Loucy (cell line): ENCODE measurements at regions not wholly inside any gene's neighbourhood (a gene's known extent, or its start where the extent isn't known, plus 50 kb on each side); places are given as distances from the start of the nearest gene placed in this dataset.

ENCODE experiments used
- H2AFZ ChIP-seq: fragments of 200-600 bp; sonication (generic); 2 replicates; pipeline ENCODE4 v1.6.0; 2016; ENCODE audit warnings: antibody characterized with exemption, mild to moderate bottlenecking, low read length, moderate library complexity
- H3F3A ChIP-seq: fragments of 200-600 bp; 2 replicates; pipeline ENCODE4 v1.6.0; 2016; ENCODE audit warnings: antibody characterized with exemption, low read depth, mild to moderate bottlenecking
- H3K27me3 ChIP-seq: fragments of 200-600 bp; sonication (generic); 2 replicates; pipeline ENCODE4 v1.6.1; 2014; ENCODE audit warnings: low read length, mild to moderate bottlenecking; ENCODE audit not compliant: insufficient read depth, poor library complexity, severe bottlenecking
- H3K36me3 ChIP-seq: fragments of 200-600 bp; sonication (generic); 2 replicates; pipeline ENCODE4 v1.6.1; 2016; ENCODE audit warnings: low read length; ENCODE audit not compliant: insufficient read depth
- H3K4me1 ChIP-seq: fragments of 200-600 bp; sonication (generic); 2 replicates; pipeline ENCODE4 v1.5.1; 2014; ENCODE audit warnings: low read length, mild to moderate bottlenecking; ENCODE audit not compliant: insufficient read depth, poor library complexity, severe bottlenecking
- H3K4me2 ChIP-seq: fragments of 200-600 bp; sonication (generic); 2 replicates; pipeline ENCODE4 v1.6.0; 2014; ENCODE audit warnings: antibody characterized with exemption, low read length, low read depth, mild to moderate bottlenecking; ENCODE audit not compliant: poor library complexity, severe bottlenecking
- H3K4me3 ChIP-seq: fragments of 200-600 bp; sonication (generic); 2 replicates; pipeline ENCODE4 v1.5.1; 2014; ENCODE audit warnings: low read length, mild to moderate bottlenecking, mixed read lengths; ENCODE audit not compliant: poor library complexity, severe bottlenecking
- H3K79me2 ChIP-seq: fragments of 200-600 bp; sonication (generic); 2 replicates; pipeline ENCODE4 v1.6.1; 2014; ENCODE audit warnings: low read length; ENCODE audit not compliant: insufficient read depth
- H3K9ac ChIP-seq: fragments of 200-600 bp; sonication (generic); 2 replicates; pipeline ENCODE4 v1.6.0; 2014; ENCODE audit warnings: mild to moderate bottlenecking, low read depth, low read length, moderate library complexity; ENCODE audit not compliant: poor library complexity, severe bottlenecking
- H3K9me2 ChIP-seq: fragments of 200-600 bp; sonication (generic); replicated peaks from 2 replicates; pipeline ENCODE4 v1.6.1; 2016; ENCODE audit warnings: low read depth, low read length, mixed read lengths
- H3K9me3 ChIP-seq: fragments of 200-600 bp; sonication (generic); 2 replicates; pipeline ENCODE4 v1.6.1; 2014; ENCODE audit warnings: mild to moderate bottlenecking, antibody characterized with exemption, low read length, low read depth; ENCODE audit not compliant: insufficient read depth
- H4K20me1 ChIP-seq: fragments of 200-600 bp; sonication (generic); 2 replicates; pipeline ENCODE4 v1.6.0; 2014; ENCODE audit warnings: antibody characterized with exemption, low read length, mild to moderate bottlenecking; ENCODE audit not compliant: insufficient read depth, poor library complexity, severe bottlenecking
- EZH2phosphoT487 ChIP-seq: fragments of 200-600 bp; IDR thresholded peaks from 2 replicates; pipeline ENCODE4 v1.6.1; 2018; ENCODE audit warnings: antibody characterized with exemption, mild to moderate bottlenecking, moderate library complexity, borderline replicate concordance
- TF ChIP-seq, protein P1 (sequence below): fragments of 200-600 bp; sonication (generic); conservative IDR thresholded peaks from 2 replicates; pipeline ENCODE4 v1.5.1; 2014; ENCODE audit warnings: mild to moderate bottlenecking, antibody characterized with exemption, low read length

GRCh38 chr12:102601621-102602020, 121.3 kb upstream of the IGF1 start:
- no peaks in the 10 kb centered on the region for H3K36me3 ChIP-seq
- no peaks in the 10 kb centered on the region for H3K9me2 ChIP-seq
- no peak overlapping the region for H3K4me3 ChIP-seq
- TF ChIP-seq, protein P1, sequence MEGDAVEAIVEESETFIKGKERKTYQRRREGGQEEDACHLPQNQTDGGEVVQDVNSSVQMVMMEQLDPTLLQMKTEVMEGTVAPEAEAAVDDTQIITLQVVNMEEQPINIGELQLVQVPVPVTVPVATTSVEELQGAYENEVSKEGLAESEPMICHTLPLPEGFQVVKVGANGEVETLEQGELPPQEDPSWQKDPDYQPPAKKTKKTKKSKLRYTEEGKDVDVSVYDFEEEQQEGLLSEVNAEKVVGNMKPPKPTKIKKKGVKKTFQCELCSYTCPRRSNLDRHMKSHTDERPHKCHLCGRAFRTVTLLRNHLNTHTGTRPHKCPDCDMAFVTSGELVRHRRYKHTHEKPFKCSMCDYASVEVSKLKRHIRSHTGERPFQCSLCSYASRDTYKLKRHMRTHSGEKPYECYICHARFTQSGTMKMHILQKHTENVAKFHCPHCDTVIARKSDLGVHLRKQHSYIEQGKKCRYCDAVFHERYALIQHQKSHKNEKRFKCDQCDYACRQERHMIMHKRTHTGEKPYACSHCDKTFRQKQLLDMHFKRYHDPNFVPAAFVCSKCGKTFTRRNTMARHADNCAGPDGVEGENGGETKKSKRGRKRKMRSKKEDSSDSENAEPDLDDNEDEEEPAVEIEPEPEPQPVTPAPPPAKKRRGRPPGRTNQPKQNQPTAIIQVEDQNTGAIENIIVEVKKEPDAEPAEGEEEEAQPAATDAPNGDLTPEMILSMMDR = no peak
- TF ChIP-seq EZH2phosphoT487 = no peak
- no peak overlapping the region for H3K4me2 ChIP-seq
- H3K4me1 ChIP-seq = no peaks in the 10 kb centered on the region
- H3K9me3 ChIP-seq = no peaks in the 10 kb centered on the region
- H3F3A ChIP-seq = no peaks in the 10 kb centered on the region
- no peaks in the 10 kb centered on the region for H3K79me2 ChIP-seq
- no peak overlapping the region for H2AFZ ChIP-seq
- H3K27me3 ChIP-seq = no peaks in the 10 kb centered on the region
- H4K20me1 ChIP-seq = no peaks in the 10 kb centered on the region
- H3K9ac ChIP-seq = no peak overlapping the region

DNA sequence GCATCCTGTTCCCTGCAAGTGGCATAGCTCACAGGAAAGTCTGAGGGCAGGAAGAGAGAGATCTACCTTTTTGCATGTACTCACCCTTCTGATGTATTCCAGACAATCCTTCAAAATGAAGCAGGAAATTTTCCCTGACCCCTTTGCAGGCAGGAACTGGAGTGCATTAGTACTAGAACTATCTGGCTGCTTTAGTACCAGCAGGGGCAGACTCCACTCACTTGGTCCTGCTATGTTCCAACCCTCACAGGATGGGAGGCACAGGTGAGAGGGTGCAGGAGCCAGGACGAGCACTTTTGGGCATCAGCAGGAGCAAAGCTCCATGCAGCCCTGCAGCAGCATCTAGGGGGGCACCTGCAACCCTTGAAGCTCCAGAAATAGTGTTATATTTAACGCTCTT, 116.3 kb upstream of the IGF1 start:
- H3K4me1 ChIP-seq = no peaks in the 10 kb centered on the region
- H3K4me2 ChIP-seq = no peak overlapping the region
- H4K20me1 ChIP-seq = no peaks in the 10 kb centered on the region
- H3K9me3 ChIP-seq = no peaks in the 10 kb centered on the region
- no peak overlapping the region for H3K9ac ChIP-seq
- no peaks in the 10 kb centered on the region for H3K9me2 ChIP-seq
- TF ChIP-seq EZH2phosphoT487 = no peak
- TF ChIP-seq, protein P1 = no peak
- no peak overlapping the region for H3K4me3 ChIP-seq
- no peak overlapping the region for H2AFZ ChIP-seq
- no peaks in the 10 kb centered on the region for H3K79me2 ChIP-seq
- H3K36me3 ChIP-seq = no peaks in the 10 kb centered on the region
- no peaks in the 10 kb centered on the region for H3K27me3 ChIP-seq
- no peaks in the 10 kb centered on the region for H3F3A ChIP-seq

- TF ChIP-seq, protein P1 = no peak
- no peak for TF ChIP-seq EZH2phosphoT487
- Histone ChIP-seq H3K9me3 (no peaks in the 10 kb centered on the region), H2AFZ (no peak overlapping the region), H4K20me1 (no peaks in the 10 kb centered on the region), H3F3A (no peaks in the 10 kb centered on the region), H3K27me3 (no peaks in the 10 kb centered on the region), H3K9ac (no peak overlapping the region), H3K4me3 (no peak overlapping the region), H3K79me2 (no peaks in the 10 kb centered on the region), H3K36me3 (no peaks in the 10 kb centered on the region), H3K9me2 (no peaks in the 10 kb centered on the region), H3K4me2 (no peak overlapping the region), H3K4me1 (no peaks in the 10 kb centered on the region)
Observed at GRCh38 chr12:102596031-102596430, 115.7 kb upstream of the IGF1 start.
